Psoas muscle (tissue), 7 donors: ENCODE measurements at regions not wholly inside any gene's neighbourhood (a gene's known extent, or its start where the extent isn't known, plus 50 kb on each side); places are given as distances from the start of the nearest gene placed in this dataset.

ENCODE experiments used
- ATAC-seq, 4 donors: fragments of 200-7000 bp; cut with Tn5 transposase; one replicate each; pipeline ENCODE4 v1.9.1; 2020; ENCODE audit warnings: moderate library complexity in 3 of 4, mild to moderate bottlenecking in 2 of 4
- DNase-seq, 2 donors: peaks; one replicate each; pipeline ENCODE4 v3.0.0-alpha.2; 2020
- H3K27ac ChIP-seq: fragments of 200-600 bp; one replicate; pipeline ENCODE4 v1.8.0; 2022
- H3K27me3 ChIP-seq, 3 donors: fragments of 200-600 bp in 1 of 3; one replicate each; pipeline versions ENCODE4 v1.6.1 to v1.8.0; 2013 to 2022; ENCODE audit warnings: low read length in 2 of 3, mild to moderate bottlenecking in 2 of 3, moderate library complexity in 1 of 3; ENCODE audit not compliant: insufficient read depth in 3 of 3
- H3K36me3 ChIP-seq, 2 donors: fragments of 200-600 bp in 1 of 2; one replicate each; pipeline versions ENCODE4 v1.6.1 to v1.8.0; 2013 to 2022; ENCODE audit warnings: low read depth in 1 of 2, mild to moderate bottlenecking in 1 of 2, moderate library complexity in 1 of 2; ENCODE audit not compliant: insufficient read depth in 1 of 2
- H3K4me1 ChIP-seq: fragments of 200-600 bp; one replicate; pipeline ENCODE4 v1.8.0; 2022
- H3K4me3 ChIP-seq: fragments of 200-600 bp; one replicate; pipeline ENCODE4 v1.8.0; 2022; ENCODE audit warnings: mild to moderate bottlenecking
- H3K9me3 ChIP-seq: fragments of 200-600 bp; one replicate; pipeline ENCODE4 v1.8.0; 2022
- WGBS, 3 donors: extraction: QIAGEN DNeasy Blood & Tissue Kit; methylation state at CpG; one replicate each; pipeline versions ENCODE4 v1.1.6 to v1.1.7; 2013; 5-methylcytosine and 5-hydroxymethylcytosine counted together
- intact Hi-C, 2 donors: fragments of 100-400 bp; cut with DNase I; formaldehyde crosslinking; loops; one replicate each; pipeline versions ENCODE4 v1.11.0 to v1.14.2; 2022
- TF ChIP-seq, protein P1 (sequence below): fragments of 200-600 bp; IDR thresholded peaks from one replicate; pipeline ENCODE4 v1.8.0; 2022; ENCODE audit warnings: antibody characterized with exemption
- donor health status: healthy with polysubstance abuse.
- donor health status: DM: no; HTN: no; CAD: no; lungs with moderate emphysema.
- donor health status: Bipolar disorder and iron deficiency.
- donor health status: healthy.
- donor health status: DM: yes; HTN: yes; CAD: no.
- donor health status: DM: no; HTN: no; CAD: no.
- donor health status: DM: yes; HTN: yes; CAD: no.

DNA sequence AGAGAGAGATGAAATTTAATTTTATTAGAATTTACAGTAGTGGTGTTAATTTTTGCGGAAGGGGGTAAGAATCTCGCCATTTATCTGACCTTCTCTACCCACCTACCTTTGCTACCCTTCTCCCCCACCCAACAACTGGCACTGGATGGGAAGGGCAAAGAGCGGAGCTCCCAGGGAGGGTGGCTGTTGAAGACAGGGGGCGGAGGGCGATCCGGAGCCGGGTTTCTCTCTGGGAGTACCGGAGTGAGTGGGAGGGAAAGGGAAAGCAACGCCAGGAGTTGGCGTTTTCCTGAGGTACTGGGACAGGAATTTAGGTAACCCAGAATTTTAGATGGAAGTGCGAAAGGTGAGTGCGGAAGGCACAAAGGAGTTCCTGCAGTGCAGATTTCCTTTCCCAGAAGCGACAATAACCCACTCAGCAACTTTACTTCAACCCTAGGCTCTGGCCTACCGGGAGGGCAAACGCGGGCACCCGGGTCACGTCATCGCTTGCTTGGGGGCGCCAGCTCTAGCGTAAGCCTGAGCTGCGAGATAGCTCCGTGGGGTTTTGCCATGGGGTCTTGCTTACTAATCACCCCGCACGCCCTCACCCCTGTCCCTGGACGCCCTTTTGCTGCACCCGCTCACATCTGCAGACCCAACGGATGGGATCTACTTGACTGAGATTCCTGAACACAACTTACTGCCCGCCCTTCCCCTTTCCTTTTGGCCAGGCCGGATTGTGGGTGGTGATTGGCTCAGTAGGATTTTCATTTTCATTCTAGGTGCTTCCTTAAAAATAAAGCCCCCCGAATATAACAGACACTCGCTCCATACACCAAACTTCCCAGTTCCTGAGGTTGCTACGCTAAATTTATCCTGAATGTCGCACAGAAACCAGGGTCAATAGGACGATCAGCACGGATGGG is 413.0 kb upstream of the ESRRG start:
- intact Hi-C loops: no loop called here
- 35 to 66% (median 54%) methylated on average over 36 of the region's 36 CpGs for WGBS, 3 donors
- Histone ChIP-seq H3K27ac (no peak overlapping the region), H3K4me1 (no peaks in the 10 kb centered on the region), H3K4me3 (peak overlapping the region; percentile 67), H3K36me3 (no peaks in the 10 kb centered on the region), H3K27me3 (peaks cover 0 to 46% (median 9%) of the 10 kb centered on the region in 3 donors), H3K9me3 (no peaks in the 10 kb centered on the region)
- TF ChIP-seq, protein P1, sequence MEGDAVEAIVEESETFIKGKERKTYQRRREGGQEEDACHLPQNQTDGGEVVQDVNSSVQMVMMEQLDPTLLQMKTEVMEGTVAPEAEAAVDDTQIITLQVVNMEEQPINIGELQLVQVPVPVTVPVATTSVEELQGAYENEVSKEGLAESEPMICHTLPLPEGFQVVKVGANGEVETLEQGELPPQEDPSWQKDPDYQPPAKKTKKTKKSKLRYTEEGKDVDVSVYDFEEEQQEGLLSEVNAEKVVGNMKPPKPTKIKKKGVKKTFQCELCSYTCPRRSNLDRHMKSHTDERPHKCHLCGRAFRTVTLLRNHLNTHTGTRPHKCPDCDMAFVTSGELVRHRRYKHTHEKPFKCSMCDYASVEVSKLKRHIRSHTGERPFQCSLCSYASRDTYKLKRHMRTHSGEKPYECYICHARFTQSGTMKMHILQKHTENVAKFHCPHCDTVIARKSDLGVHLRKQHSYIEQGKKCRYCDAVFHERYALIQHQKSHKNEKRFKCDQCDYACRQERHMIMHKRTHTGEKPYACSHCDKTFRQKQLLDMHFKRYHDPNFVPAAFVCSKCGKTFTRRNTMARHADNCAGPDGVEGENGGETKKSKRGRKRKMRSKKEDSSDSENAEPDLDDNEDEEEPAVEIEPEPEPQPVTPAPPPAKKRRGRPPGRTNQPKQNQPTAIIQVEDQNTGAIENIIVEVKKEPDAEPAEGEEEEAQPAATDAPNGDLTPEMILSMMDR: no peak
- no peak for DNase-seq
- ATAC-seq: no peak

DNA sequence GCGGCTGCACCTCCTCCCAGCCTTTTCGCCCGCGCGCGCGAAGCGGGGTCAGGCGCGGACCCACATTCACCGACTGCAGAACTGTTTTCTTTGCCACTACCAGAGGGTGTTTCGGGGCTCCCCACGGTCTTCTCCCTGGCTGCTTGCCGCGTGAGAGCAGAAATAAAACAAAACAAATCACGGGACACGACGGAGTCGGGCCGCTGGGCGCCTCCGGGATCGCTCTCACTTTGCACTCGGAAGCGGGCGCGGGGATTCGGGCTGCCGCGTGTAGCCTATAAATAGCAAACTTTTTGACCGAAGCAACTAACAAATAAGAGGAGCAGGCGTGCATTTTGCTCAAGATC is 412.3 kb upstream of the ESRRG start:
- H3K4me3 ChIP-seq: peak overlapping the region; percentile 67
- no peak overlapping the region for H3K27ac ChIP-seq
- DNase-seq (peak in 1 of 2 donors; percentile 41), ATAC-seq (peak in 3 of 4 donors; percentile 42 to 64 (median 42))
- intact Hi-C loops: no loop called here
- no peaks in the 10 kb centered on the region for H3K4me1 ChIP-seq
- no peaks in the 10 kb centered on the region for H3K36me3 ChIP-seq
- TF ChIP-seq, protein P1: no peak
- peaks cover 0 to 46% (median 9%) of the 10 kb centered on the region in 3 donors for H3K27me3 ChIP-seq
- H3K9me3 ChIP-seq: no peaks in the 10 kb centered on the region
- 0 to 1% (median 1%) methylated on average over 31 to 32 of the region's 32 CpGs for WGBS, 3 donors

DNA sequence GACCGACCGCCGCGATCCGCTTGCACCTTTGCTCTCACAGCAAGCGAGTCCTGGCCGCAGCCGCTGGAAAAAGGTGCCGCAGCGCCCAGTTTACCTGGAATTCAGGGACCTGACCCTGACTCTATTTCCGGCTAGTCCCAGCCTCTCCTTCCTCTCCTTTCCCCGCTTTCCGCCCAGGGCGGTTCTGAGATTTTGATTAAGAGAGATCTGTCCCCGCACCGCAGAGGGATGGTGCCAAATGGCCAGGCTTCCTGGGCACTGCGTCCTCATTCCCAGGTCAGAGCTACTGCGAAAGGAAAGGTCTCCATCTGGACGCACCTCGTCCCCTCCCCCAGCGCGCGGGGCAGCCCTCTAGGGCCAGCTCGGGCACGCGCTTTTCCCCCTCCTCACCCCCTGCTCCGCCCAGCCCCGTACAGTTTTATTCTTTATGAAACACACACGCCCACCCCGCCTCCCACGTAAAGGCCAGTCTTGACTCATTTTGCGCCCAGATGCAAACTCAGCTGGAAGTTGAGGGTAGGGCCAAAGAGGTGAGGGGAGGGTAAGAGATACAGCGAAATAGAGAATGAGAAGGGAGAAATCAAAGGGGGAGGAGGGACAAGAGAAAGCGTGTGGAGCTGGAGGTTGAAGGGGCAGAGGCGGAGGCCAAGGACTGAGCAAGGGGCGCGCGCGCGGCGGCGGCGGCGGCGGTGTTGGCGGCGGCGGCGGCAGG is 411.8 kb upstream of the ESRRG start:
- no peak for DNase-seq
- H3K9me3 ChIP-seq: no peaks in the 10 kb centered on the region
- TF ChIP-seq, protein P1: no peak
- H3K27me3 ChIP-seq: peaks cover 0 to 46% (median 9%) of the 10 kb centered on the region in 3 donors
- WGBS, 3 donors: 1 to 2% (median 2%) methylated on average over 38 to 49 of the region's 49 CpGs
- H3K36me3 ChIP-seq: no peaks in the 10 kb centered on the region
- peak; percentile 20 to 82 (median 44) for ATAC-seq
- peak overlapping the region; percentile 67 for H3K4me3 ChIP-seq
- intact Hi-C loops: no loop called here
- H3K4me1 ChIP-seq: no peaks in the 10 kb centered on the region
- no peak overlapping the region for H3K27ac ChIP-seq

DNA sequence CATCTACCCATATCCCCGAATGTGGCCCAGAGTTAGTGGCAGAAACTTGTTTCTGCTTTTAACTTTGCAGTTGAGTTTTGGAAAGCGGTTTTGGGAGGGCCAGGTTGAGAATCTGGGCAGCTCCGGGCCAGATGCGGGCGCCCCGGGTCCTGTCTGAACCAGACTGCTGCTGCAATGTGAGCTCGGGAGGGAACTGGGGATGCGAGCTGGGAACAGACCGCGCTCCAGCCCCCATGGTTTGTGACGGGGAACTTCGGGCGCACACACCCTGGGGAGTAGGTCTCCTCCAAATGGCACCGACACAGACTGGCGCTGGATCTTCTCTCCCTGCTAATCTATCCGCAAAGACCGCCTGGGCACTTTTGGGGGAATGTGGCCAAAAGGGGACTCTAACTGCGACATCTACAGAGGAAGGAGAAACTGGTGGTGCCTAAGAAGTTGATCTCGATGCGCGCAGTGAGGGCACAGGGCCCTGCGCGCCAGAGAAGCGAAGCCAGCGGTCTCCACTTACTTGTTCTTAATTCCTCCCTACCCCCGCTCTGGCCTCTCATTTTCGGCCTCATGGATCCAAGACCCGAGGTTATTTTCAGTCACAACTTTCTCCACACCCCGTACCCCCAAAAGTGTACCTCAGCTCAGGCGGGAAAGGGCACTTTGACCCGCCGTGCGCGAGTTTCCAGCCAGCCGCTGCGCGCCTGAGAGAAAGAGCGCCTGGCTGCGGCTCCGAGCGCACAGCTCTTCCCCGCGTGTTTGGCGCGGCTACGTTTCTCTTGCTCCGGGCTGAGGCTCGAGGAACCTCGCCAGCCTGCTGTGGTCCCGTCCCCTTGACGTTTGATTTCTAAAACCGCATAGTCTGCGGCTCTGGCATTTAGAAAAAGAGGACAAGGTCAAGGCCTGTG is 411.0 kb upstream of the ESRRG start:
- peak overlapping the region; percentile 67 for H3K4me3 ChIP-seq
- peaks cover 0 to 42% (median 9%) of the 10 kb centered on the region in 3 donors for H3K27me3 ChIP-seq
- no peaks in the 10 kb centered on the region for H3K9me3 ChIP-seq
- no peak overlapping the region for H3K27ac ChIP-seq
- TF ChIP-seq, protein P1: no peak
- no peaks in the 10 kb centered on the region for H3K4me1 ChIP-seq
- ATAC-seq (peak in 3 of 4 donors; percentile 40 to 50 (median 42)), DNase-seq (peak in 1 of 2 donors; percentile 35)
- no peaks in the 10 kb centered on the region for H3K36me3 ChIP-seq
- 30 to 37% (median 32%) methylated on average over 53 of the region's 53 CpGs for WGBS, 3 donors
- intact Hi-C loops: no loop called here
